GF-D8 (cell line): ENCODE measurements at regions not wholly inside any gene's neighbourhood (a gene's known extent, or its start where the extent isn't known, plus 50 kb on each side); places are given as distances from the start of the nearest gene placed in this dataset.

Source experiments
- DNase-seq: peaks from one replicate; lab custom pipeline; 2025; lab: John Stamatoyannopoulos, UW

DNA sequence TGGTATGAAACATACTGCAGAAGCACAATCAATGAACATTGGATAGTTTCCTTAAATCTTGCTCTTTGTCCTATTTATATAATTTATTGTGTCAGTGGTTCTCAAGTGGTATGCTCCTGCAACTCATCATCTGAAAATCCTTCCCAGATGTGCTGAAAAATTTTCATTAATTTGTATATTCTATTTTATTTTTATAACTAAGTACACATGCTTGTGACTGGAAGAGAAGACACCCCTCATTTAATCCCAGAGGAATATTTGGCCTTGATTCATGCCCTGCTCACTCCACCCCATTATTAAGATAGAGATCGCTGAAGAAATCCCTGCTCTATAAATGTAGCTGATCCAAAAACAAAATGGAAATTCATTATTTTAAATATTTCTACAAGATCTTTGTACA lies 870.5 kb upstream of the CXADR start:
- DNase-seq: no peak

DNA sequence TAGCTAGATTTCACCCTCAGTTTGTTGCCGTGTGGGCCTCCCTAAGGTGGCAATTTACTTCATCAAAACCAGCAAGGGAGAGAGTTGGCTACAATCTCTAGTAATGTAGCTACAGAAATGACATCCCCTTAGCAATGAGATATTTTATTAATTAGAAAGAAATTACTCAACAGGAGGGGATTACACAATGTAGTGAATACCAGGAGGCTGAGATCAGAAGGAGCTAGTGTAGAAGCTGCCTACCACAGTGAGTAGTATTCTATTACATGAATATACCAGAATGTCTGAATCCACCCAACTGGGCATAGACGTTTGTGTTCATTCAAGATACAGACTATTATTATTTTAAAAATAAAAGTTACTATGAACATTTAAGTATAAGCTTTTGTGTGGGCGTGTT lies 868.2 kb upstream of the CXADR start:
- DNase-seq: no peak

DNA sequence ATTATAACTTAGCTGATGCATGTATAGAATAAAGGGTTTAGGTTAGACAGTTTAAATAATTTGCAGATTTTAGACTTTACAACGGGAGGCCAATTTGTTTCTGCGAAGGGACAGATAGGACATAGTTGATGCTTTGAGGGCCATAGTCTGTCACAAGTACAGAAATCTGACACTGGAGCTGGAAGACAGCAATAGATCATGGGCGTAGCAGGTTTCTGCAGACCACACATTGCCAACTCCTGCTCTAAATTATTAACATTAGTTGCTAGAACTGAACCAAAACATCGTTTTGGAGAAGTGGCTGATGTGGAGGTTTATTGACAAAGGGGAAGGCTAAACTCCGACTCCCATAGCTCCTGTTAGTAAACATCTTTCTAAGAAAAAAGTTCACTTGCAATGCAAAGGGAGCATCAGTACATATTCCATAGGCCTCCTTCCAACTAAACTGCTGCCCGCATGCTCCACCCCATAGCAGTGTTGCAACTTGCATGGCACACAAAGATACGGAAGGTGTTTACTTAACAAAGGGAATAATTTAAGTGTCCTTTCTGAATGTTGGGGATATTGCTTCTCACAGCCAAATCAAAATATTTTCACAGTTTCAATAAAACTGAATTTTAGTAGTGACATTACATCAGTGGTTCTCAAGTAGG lies 862.0 kb upstream of the CXADR start:
- no peak for DNase-seq

DNA sequence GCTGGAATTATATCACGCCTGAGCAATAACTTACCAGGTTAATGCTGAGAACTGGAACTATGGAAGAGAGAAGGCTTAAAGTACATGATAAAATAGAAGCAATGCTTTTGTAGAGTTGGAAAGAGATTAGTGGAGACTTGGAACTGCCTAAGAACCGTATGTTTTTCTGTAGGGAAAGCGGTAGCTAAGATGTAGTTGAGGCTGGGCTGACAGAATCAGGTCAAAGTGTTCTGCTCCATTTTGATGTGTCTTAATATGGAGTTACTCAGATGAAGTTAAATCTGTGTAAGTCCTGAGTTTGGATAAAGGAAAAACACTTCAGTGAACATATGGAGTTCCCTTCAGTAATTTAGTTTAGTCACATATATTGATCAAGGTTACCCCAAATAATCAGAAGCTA lies 860.9 kb upstream of the CXADR start:
- DNase-seq: no peak

DNA sequence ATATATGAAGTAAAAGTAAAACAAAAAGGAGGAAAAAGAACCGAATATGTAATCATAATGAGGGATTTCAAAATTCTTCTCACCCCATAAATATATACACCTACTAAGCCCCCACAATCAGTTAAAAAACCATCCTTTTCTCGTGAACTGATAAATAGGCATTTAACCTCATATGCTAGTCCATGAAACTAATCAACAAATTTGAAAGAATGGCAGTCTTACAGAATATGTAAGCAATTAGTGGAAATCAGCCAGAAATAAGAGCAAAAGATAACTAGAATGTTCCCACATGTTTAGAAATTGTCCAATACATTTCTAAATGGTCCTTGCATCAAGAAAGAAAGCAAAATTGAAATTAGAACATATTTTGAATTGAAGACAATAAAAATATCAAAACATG lies 849.4 kb upstream of the CXADR start:
- DNase-seq: no peak

DNA sequence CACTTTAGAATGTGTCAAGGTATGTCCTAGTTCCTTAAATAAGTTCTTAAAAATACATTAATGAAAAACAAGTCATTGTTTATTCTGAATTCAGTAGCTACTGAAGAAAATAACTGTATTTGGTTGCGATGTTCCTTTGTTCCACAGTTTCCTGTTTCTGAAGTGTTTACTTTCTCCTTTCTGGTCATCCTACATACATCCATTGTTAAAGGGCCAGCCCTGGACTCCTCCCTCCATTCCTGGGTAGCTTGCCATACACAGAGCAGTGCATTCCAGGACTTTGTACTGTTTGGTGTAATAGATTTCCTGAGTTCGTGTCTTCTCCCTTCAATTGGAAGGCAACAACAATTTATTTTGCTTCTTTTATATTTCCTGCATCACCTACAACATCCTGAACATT lies 845.4 kb upstream of the CXADR start:
- no peak for DNase-seq

DNA sequence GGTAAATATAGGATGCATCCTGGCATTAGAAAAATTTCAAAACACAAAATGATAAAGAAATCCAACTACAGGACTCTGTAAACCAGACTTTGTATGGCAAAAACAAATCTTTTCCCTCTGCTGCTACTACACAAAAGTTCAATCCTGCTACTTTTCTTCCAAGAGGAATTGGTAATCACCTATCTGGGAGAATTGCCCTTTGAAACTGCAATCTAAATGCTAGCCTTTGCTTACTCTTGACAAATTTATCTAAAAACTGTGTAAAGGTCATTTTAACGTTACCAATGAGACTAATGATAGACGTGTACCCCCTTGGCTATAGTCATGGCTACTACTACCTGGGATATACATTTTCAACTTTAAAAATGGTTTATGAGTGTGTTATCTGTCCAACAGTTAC lies 837.9 kb upstream of the CXADR start:
- DNase-seq: no peak

DNA sequence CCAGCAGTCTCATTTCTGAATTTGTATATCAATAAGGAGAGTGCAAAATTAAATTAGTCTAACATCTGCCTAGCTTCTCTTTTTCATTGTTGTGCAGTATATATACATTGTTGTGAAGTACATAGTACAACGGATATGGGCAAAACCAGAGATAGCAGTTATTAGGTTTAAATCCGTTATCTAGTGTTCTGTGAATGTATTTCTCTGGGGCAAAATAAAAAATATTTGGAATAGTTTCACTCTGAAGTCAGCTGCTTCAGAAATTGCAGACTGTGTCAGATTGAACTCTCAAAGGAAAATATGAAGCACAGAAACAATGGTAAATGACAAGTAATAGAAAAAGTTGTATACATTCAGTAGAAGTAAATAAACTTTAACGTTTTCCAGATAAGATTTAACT lies 836.5 kb upstream of the CXADR start:
- DNase-seq: no peak

DNA sequence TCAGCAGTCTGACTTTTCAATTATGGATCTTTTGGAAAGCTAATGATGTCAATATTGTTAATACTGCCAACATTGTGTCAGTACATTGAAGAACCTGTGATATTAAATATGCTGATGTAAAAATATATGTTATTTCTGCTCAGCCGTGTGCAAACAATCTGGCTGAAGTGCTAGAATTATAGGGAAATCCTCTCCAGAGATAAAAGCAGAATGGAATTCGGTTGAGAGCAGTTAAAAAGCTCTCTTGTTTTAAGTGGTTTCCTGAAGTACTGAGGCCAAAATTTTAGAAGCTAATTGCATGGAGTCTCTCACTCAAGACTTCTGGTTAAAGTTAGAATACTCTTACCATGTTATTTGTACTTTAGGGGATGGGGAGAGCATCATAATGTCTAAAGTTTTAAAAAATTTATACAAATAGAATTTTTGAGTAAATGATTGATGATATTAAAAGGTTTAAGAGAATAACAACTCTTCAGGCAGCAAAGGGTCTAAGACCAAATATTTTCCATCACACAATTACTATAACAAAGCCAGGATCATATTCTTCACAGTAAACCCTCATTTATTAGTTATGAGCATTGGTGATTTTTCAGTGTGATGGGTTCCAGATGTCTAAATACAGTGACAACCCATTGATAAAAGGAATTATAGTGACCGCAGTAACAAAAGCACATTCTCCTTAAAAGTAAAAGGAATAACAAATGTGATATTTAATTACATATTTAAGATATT lies 834.2 kb upstream of the CXADR start:
- no peak for DNase-seq

DNA sequence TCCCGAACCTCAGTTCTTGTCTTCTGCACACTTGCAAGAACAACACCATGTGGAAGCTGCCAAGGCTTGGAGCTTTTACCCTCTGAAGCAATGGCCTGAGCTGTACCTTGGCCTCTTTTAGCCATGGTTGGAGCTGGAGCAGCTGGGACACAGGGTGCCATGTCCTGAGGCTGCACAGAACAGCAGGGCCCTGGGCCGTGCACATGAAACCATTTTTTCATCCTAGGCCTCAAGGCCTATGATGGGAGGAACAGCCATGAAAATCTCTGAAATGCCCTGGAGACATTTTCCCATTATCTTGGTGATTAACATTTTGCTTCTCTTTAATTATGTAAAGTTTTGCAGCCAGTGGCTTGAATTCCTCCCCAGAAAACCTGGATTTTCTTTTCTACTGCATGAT lies 817.8 kb upstream of the CXADR start:
- DNase-seq: no peak

DNA sequence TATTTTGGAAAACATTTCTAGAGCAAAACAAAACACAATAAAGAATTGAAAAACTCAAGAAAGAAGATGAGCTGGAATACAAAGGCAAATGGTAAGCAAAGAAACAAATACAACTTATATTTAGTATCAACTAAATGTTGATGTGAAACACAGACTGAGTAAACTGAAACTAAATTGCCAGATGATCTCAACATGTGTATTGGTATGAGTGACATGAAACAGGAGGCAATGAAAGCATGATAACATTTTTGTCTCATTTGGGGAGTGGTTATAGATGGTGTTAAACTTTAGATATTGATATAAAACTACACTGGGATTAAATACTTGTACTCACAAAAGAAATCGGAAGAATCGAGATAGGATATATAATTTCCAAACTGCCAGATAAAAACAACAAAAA lies 805.6 kb upstream of the CXADR start:
- DNase-seq: no peak

DNA sequence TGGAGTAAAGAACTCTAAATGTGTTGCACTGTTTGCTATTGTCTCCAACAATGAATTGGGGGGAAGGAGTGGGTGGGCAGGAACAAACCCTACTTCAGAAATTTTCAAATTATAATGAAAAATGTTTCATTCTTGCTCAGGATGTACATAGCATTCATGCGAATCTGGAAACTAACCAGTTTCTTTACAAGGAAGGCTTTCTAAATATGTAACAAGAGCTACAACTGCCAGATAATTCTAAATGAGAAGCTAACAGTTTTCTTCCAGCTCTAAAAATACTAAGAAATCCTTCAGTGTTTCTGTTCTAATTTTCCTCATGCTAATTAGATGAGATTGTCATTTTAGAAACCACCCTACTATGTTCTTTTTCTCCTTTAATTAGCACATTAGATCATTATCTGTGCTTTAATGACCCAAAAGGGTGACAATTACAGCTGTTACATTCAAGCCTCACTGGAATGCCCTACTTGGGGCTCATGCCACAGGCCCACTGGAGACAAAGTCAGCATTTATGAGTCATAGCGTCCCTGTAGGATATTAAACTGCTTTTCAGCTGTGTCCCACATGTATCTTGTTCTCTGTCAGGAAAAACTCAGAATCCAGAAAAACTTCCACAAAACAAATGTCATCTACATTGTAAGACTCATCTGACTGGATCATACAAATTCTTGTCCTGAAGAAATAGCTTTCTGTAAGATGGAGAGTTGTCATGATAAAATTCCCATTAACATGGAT lies 804.6 kb upstream of the CXADR start:
- no peak for DNase-seq

DNA sequence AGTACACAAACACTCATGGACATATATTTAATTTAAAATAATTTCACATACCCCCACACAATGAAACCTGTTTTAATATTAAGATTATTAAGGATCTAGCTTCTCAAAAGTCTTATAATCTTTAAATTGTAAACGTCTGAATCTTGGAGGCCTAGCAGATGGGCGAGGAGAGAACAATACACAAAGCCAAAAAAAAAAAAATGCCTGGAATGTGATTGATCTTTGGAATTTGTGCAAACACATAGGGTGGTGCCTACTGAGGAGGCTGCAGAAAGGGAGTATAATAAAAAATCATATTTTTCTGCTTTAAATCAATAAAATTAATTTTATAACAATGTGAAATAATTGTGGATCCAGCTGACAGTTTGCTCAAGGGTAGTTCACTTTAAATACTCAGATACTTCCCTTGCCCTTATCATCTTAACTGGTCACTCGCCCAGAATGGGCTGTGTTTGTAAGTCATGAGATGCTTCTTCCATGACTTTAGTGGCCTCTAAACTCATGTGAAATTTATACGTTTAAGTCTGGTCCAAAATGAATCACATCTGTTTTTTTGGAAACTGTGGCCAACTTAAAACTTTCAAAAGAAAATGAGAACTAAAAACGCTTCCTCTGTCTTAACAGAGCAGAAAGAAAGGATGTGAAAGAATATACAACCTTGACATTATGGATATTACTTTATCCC lies 802.8 kb upstream of the CXADR start:
- no peak for DNase-seq

DNA sequence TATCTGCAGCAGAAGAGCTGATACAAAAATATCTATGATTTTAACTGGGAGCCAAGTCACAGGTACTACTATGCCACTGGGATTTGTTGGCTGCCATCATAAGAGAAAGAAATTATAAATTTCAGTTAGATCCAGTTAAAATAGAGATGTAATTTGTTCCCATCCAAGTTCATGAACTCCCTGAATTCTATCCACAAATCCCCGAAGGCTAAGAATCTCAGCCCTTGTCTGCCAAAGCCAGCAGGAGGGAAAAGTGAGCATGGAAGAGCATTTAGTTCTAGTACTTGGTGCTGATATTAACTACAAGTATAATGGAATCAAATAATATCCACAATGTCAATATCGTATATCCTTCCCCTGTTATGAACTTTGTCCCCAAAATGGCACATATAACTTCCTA lies 801.1 kb upstream of the CXADR start:
- DNase-seq: no peak

DNA sequence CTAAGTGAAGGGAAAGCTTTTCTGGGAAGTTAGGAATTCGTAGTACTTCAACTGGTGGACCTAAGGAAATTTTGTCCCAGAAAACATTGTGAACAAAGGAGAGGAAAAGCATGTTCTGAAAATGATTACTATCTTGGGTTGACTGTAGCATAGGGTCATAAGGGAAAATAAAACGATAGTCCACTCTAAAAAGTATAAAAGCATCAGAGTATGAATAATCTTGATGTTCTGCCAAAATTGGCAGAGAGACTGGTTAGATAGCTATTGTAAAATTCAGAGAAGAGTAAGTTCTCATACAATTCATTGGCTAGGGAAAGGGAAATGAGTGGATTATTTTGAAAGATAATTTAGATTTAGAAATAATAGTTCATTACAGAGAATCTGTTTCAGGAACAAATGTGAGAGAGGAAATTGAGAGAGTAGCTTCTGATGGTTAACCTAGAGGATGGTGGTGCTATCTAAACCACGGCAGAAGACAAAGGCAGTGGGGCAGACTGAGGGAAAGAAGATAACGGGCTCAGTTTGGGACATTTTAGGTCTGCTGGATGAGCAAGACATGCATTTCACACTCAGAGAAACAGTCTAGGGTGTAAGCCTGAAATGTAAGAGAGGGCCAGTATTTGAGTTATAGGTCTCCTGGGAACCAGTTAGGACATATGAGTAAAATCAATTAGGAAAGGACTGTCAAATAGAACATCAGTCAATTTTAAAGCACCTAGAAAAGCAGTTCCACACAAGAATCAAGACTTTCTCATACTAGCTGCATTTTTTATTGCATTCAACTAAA lies 799.3 kb upstream of the CXADR start:
- no peak for DNase-seq

DNA sequence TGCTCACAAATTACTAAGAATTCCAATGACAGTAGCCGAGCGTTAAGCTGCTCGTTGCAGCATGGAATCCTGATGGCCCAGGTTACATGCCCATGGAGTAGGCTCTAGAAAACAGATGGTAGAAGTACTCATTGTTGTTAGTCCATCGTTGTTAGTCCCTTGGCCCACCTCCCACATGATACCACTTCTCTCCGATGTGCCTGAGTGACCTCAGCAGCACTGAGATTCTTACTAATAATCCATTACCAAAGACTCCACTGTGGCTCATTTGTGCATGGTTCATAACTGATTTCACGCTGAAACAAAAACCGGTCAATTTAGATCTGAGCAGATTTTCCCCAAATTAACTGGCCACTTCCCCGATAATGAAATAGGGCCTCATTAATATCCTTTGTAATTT lies 772.3 kb upstream of the CXADR start:
- DNase-seq: no peak

DNA sequence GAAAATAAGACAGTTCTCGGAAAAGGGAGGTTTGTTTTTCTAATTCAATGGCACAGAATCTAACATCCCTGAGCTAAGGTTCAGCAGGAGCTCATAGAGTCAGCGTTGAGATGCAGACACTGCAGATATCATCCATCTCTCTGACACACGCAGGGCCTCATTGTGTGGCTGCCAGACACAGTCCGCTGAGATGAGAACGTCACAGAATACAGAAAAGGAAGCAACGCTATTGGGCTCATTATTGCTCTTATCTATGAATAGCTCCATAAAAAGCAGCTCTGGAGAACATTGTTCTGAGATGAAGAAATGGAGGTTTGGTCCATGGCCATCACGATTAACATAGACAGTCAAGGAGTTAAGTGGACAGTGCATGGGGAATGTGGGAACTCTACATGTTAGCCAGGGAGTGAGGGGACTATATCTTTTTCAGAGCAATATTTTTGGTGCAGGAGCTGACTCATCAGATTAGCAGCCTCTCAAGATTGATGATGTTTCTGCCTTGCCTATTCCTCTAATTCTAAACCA lies 771.6 kb upstream of the CXADR start:
- no peak for DNase-seq

DNA sequence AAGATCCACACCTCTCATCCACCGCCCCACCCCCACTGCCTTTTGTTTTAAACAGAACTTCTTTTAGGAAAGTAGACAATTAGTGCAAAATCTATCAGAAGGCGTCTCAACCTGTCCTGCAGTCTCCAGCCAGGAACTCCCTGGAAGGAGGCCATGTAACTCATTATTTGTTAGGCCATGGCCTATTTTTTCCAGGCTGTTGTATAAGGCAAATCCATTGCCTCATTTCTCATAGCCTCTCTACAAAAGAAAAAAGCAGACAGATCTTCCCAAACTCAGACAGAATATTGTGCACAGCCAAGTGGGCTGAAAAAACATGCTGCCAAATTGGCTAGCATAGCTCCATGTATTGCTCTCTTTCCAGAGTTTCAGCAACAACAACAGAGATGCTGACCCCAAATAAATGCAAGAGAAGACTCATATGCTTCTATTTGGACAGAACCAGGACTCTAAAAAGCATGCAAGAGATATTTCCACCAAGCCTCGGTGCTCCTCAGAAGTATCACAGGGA lies 770.7 kb upstream of the CXADR start:
- no peak for DNase-seq

DNA sequence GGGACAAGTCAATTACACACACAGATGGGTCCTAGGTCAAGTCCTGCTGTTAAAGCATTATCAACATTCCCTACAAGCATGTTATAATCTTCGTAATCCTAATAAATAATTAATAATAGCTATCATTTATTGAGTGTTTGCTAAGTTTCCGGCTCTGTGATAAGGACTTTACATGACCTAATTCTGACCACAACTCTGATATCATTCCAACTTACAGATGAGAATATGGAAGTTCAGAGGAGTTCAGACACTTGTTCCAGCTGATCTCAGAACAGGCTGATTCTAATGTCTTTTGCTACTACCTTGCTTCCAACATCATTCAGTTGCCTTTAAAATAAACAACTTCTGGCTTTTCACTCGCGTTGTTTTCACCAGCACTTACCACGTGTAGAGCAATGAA lies 770.1 kb upstream of the CXADR start:
- DNase-seq: no peak

DNA sequence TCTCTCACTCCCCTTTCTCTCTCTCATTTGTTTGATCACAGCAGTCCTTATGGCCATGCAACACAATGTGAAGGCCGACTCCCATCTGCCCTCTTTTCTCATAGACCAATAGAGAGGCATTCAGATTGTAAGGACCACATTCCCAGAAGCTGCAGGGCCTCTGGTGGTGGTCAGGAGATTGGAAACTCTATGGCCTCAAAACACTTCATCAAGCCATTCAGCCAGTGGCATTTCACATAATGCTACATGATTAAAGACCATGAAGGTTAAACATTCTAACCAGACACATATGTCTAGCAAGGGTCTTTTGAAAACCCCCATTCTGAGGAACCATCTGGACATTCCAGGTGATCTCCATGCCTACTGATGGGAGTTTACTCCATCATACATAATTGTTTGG lies 769.5 kb upstream of the CXADR start:
- no peak for DNase-seq

DNA sequence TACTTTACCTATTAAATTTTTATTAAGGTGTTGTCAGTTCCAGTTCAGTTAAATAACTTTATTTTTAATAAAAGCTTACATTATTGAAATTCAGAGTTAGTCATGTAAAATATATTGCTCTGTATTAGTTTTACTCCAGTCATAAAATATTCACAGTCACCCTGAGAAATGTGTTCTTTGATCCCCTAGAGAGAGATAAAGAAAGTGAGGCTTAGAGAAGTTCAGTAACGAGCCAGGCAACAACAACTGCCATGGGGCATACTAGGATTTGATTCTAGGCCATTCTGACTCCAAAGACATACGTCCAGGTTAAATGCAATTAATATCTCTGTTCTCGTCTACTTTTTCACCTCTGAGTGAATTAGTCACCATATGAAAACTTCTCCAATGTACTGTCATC lies 761.9 kb upstream of the CXADR start:
- DNase-seq: no peak
